ENCODE measurements at regions not wholly inside any gene's neighbourhood (a gene's known extent, or its start where the extent isn't known, plus 50 kb on each side); places are given as distances from the start of the nearest gene placed in this dataset.

GRCh38 chr1:38607526-38607925 lies 252.0 kb downstream of the RRAGC start (continued):
- TF ChIP-seq SMC3 (conservative IDR thresholded peaks at IDR 0.05; ENCODE audit: poor library complexity) (no peak), RAD21 (conservative IDR thresholded peaks at IDR 0.05) (no peak), TAF1 (IDR thresholded peaks at IDR 0.05; ENCODE audit: low read depth) (no peak)

GRCh38 chr1:38605063-38605462 lies 254.5 kb downstream of the RRAGC start:
- Histone ChIP-seq H3K9me2 (ENCODE audit: insufficient read depth, low read length) (no peaks in the 10 kb centered on the region), H3K9ac (ENCODE audit: low read length) (no peak overlapping the region), H3F3A (ENCODE audit: insufficient read depth, low read length, poor library complexity, severe bottlenecking) (no peaks in the 10 kb centered on the region), H3K4me2 (ENCODE audit: low read length) (no peak overlapping the region), H4K20me1 (ENCODE audit: insufficient read depth) (no peaks in the 10 kb centered on the region), H3K79me2 (replicated peaks; ENCODE audit: insufficient read depth, low read length) (no peaks in the 10 kb centered on the region), H3K36me3 (ENCODE audit: insufficient read depth, low read length) (no peaks in the 10 kb centered on the region), H2AFZ (ENCODE audit: low read depth, low read length) (no peak overlapping the region), H3K27ac (ENCODE audit: low read length) (no peak overlapping the region), H3K4me3 (ENCODE audit: low read length) (no peak overlapping the region), H3K27me3 (ENCODE audit: insufficient read depth, low read depth, low read length) (no peaks in the 10 kb centered on the region), H3K9me3 (ENCODE audit: low read length) (no peaks in the 10 kb centered on the region)
- TF ChIP-seq REST (IDR thresholded peaks at IDR 0.05; ENCODE audit: borderline replicate concordance) (no peak), CTCF (IDR thresholded peaks at IDR 0.05; ENCODE audit: poor library complexity, severe bottlenecking) (no peak), EP300 (conservative IDR thresholded peaks at IDR 0.05; ENCODE audit: poor library complexity, severe bottlenecking) (no peak), POLR2AphosphoS5 (IDR thresholded peaks at IDR 0.05) (no peak), MXI1 (conservative IDR thresholded peaks at IDR 0.05; ENCODE audit: poor library complexity, severe bottlenecking) (no peak), TAF1 (IDR thresholded peaks at IDR 0.05; ENCODE audit: low read depth) (no peak), EZH2 (IDR thresholded peaks at IDR 0.05; ENCODE audit: borderline replicate concordance, insufficient read depth, low read length, poor library complexity, severe bottlenecking) (no peak), SMC3 (conservative IDR thresholded peaks at IDR 0.05; ENCODE audit: poor library complexity) (no peak), RAD21 (conservative IDR thresholded peaks at IDR 0.05) (no peak)

- H3K4me3 ChIP-seq (ENCODE audit: low read length) = no peak overlapping the region
- H2AFZ ChIP-seq (ENCODE audit: low read depth, low read length) = no peak overlapping the region
- no peak overlapping the region for H3K4me2 ChIP-seq (ENCODE audit: low read length)
- no peak for TF ChIP-seq MXI1 (conservative IDR thresholded peaks at IDR 0.05; ENCODE audit: poor library complexity, severe bottlenecking)
- TF ChIP-seq RAD21 (conservative IDR thresholded peaks at IDR 0.05) = no peak
- no peak for TF ChIP-seq REST (IDR thresholded peaks at IDR 0.05; ENCODE audit: borderline replicate concordance)
- TF ChIP-seq CTCF (IDR thresholded peaks at IDR 0.05; ENCODE audit: poor library complexity, severe bottlenecking) = no peak
- no peak for TF ChIP-seq TAF1 (IDR thresholded peaks at IDR 0.05; ENCODE audit: low read depth)
- no peak for TF ChIP-seq POLR2AphosphoS5 (IDR thresholded peaks at IDR 0.05)
- TF ChIP-seq SMC3 (conservative IDR thresholded peaks at IDR 0.05; ENCODE audit: poor library complexity) = no peak
- no peak for TF ChIP-seq EZH2 (IDR thresholded peaks at IDR 0.05; ENCODE audit: borderline replicate concordance, insufficient read depth, low read length, poor library complexity, severe bottlenecking)
- TF ChIP-seq EP300 (conservative IDR thresholded peaks at IDR 0.05; ENCODE audit: poor library complexity, severe bottlenecking) = no peak
- no peaks in the 10 kb centered on the region for H3K36me3 ChIP-seq (ENCODE audit: insufficient read depth, low read length)
- H3K79me2 ChIP-seq (replicated peaks; ENCODE audit: insufficient read depth, low read length) = no peaks in the 10 kb centered on the region
- no peaks in the 10 kb centered on the region for H3K9me3 ChIP-seq (ENCODE audit: low read length)
- H4K20me1 ChIP-seq (ENCODE audit: insufficient read depth) = no peaks in the 10 kb centered on the region
- no peak overlapping the region for H3K9ac ChIP-seq (ENCODE audit: low read length)
- no peaks in the 10 kb centered on the region for H3K9me2 ChIP-seq (ENCODE audit: insufficient read depth, low read length)
- H3F3A ChIP-seq (ENCODE audit: insufficient read depth, low read length, poor library complexity, severe bottlenecking) = no peaks in the 10 kb centered on the region
- H3K27me3 ChIP-seq (ENCODE audit: insufficient read depth, low read depth, low read length) = no peaks in the 10 kb centered on the region
- H3K27ac ChIP-seq (ENCODE audit: low read length) = no peak overlapping the region
Measured at GRCh38 chr1:38603907-38604306, 255.7 kb downstream of the RRAGC start.

Measured in neural cell (in vitro differentiated cells).